Kidney (tissue), 13 donors: ENCODE measurements at regions not wholly inside any gene's neighbourhood (a gene's known extent, or its start where the extent isn't known, plus 50 kb on each side); places are given as distances from the start of the nearest gene placed in this dataset.

Experiments
- DNase-seq, 5 donors: peaks; one replicate each; pipeline ENCODE4 v3.0.0-alpha.2; 2013 to 2020
- FAIRE-seq: peaks from 2 replicates; lab custom pipeline; 2012; peaks lifted over from hg19 to GRCh38; lab: Jason Lieb, UNC
- H3K27ac ChIP-seq, 2 donors: one replicate each; pipeline ENCODE4 v1.7.0; 2013; ENCODE audit warnings: low read depth in 2 of 2, low read length in 2 of 2, inconsistent platforms in 1 of 2
- H3K27me3 ChIP-seq: one replicate; pipeline ENCODE4 v1.7.1; 2013; ENCODE audit warnings: low read length, inconsistent platforms; ENCODE audit not compliant: control insufficient read depth, insufficient read depth
- H3K36me3 ChIP-seq, 3 donors: one replicate each; pipeline versions ENCODE4 v1.7.0 to v1.7.1; 2013; ENCODE audit warnings: low read length in 3 of 3, control low read depth in 1 of 3, inconsistent platforms in 1 of 3; ENCODE audit not compliant: insufficient read depth in 3 of 3, control insufficient read depth in 2 of 3
- H3K4me1 ChIP-seq, 3 donors: one replicate each; pipeline versions ENCODE4 v1.7.0 to v1.7.1; 2013; ENCODE audit warnings: low read length in 3 of 3, inconsistent platforms in 1 of 3, low read depth in 1 of 3; ENCODE audit not compliant: control insufficient read depth in 2 of 3, insufficient read depth in 2 of 3
- H3K4me3 ChIP-seq, 3 donors: one replicate each; pipeline versions ENCODE4 v1.7.0 to v1.8.1; 2013; ENCODE audit warnings: low read length in 3 of 3, control low read depth in 1 of 3, inconsistent platforms in 1 of 3
- H3K9ac ChIP-seq, 3 donors: one replicate each; pipeline versions ENCODE4 v1.7.0 to v1.7.1; 2013; ENCODE audit warnings: low read length in 3 of 3, control low read depth in 1 of 3, inconsistent platforms in 1 of 3
- H3K9me3 ChIP-seq, 3 donors: one replicate each; pipeline versions ENCODE4 v1.7.0 to v1.7.1; 2013; ENCODE audit warnings: low read length in 3 of 3, control low read depth in 1 of 3, inconsistent platforms in 1 of 3; ENCODE audit not compliant: control insufficient read depth in 2 of 3, insufficient read depth in 1 of 3
- CTCF ChIP-seq: IDR thresholded peaks from 3 replicates; pipeline ENCODE4 v1.5.1; 2012; ENCODE audit warnings: mild to moderate bottlenecking, moderate library complexity, borderline replicate concordance; ENCODE audit not compliant: insufficient read depth; ENCODE audit errors: extremely low read depth
- intact Hi-C: fragments of 100-400 bp; cut with DNase I; formaldehyde crosslinking; loops from one replicate; pipeline ENCODE4 v1.11.1; 2022
- donor health status: control.
- donor health status: control.
- donor health status: control.
- donor health status: control.
- donor health status: control.
- donor health status: DM: yes; HTN: yes; CAD: no.
- donor health status: Normal renal cell carcinoma (clear cell type).

GRCh38 chr6:144681334-144681733, 396.2 kb downstream of the UTRN start:
- DNase-seq, result no peak
- no peak for TF ChIP-seq CTCF
- FAIRE-seq, result no peak

GRCh38 chr6:144683216-144684070, 398.3 kb downstream of the UTRN start:
- no peak overlapping the region for H3K9ac ChIP-seq
- intact Hi-C loops, result no loop called here
- peaks cover 2 to 12% (median 2%) of the 10 kb centered on the region in 3 donors for H3K9me3 ChIP-seq
- H3K27ac ChIP-seq, result no peak overlapping the region
- H3K27me3 ChIP-seq, result no peaks in the 10 kb centered on the region
- no peak overlapping the region for H3K4me3 ChIP-seq
- TF ChIP-seq CTCF, result no peak
- peaks cover 0 to 3% (median 0%) of the 10 kb centered on the region in 3 donors for H3K36me3 ChIP-seq
- H3K4me1 ChIP-seq, result no peaks in the 10 kb centered on the region
- DNase-seq (no peak), FAIRE-seq (no peak)

More at GRCh38 chr6:144681334-144681733, 396.2 kb downstream of the UTRN start:
- no peak overlapping the region for H3K27ac ChIP-seq
- no peaks in the 10 kb centered on the region for H3K27me3 ChIP-seq
- intact Hi-C loops, result no loop called here
- H3K9ac ChIP-seq, result no peak overlapping the region
- H3K36me3 ChIP-seq, result peaks cover 0 to 3% (median 0%) of the 10 kb centered on the region in 3 donors
- H3K9me3 ChIP-seq, result peaks cover 0 to 1% (median 0%) of the 10 kb centered on the region in 3 donors
- H3K4me3 ChIP-seq, result no peak overlapping the region
- H3K4me1 ChIP-seq, result no peaks in the 10 kb centered on the region

- FAIRE-seq (no peak), DNase-seq (no peak)
- Histone ChIP-seq H3K4me1 (no peaks in the 10 kb centered on the region), H3K36me3 (peaks cover 0 to 3% (median 0%) of the 10 kb centered on the region in 3 donors), H3K4me3 (no peak overlapping the region), H3K27ac (no peak overlapping the region), H3K9ac (no peak overlapping the region), H3K27me3 (no peaks in the 10 kb centered on the region), H3K9me3 (peaks cover 2 to 15% (median 2%) of the 10 kb centered on the region in 3 donors)
- TF ChIP-seq CTCF, result no peak
- intact Hi-C loops, result no loop called here
Measured at GRCh38 chr6:144688713-144689112, 403.6 kb downstream of the UTRN start.
